CD4-positive, alpha-beta T cell treated with Interleukin-15 for 4 hours (primary cell): ENCODE measurements at regions not wholly inside any gene's neighbourhood (a gene's known extent, or its start where the extent isn't known, plus 50 kb on each side); places are given as distances from the start of the nearest gene placed in this dataset.

Experiments used
- DNase-seq: peaks from one replicate; pipeline ENCODE4 v3.0.0-alpha.2; 2020; ENCODE audit warnings: low spot score

GRCh38 chr6:21648475-21649050 is 55.0 kb downstream of the SOX4 start:
- DNase-seq = no peak

GRCh38 chr6:21653323-21653722 is 59.8 kb downstream of the SOX4 start:
- DNase-seq = no peak

DNA sequence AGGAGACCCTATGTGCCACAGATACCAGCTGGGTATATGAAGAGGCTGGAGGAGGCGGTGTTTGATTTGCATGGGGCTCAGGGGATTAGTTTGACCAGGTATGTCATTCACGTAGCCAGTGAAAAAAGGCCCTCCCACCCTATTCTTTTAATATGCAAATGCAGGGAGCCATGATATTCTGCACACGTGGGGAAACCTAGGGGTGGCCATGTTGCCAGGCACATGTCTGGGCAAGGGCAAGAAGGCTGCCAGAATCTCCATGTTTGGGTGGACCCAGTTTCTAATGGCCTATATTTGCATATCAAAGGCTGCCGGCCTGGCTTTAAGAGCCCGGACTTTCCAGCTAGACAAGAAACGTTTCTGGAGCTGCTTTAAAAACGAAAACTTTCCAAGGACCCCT is 60.4 kb downstream of the SOX4 start:
- DNase-seq = no peak

GRCh38 chr6:21654361-21654760 is 60.8 kb downstream of the SOX4 start:
- no peak for DNase-seq

- no peak for DNase-seq
These were observed 70.4 kb downstream of the SOX4 start for GRCh38 chr6:21663966-21664313.

- no peak for DNase-seq
These were observed 71.0 kb downstream of the SOX4 start for GRCh38 chr6:21664314-21665109.

- no peak for DNase-seq
These were observed 71.5 kb downstream of the SOX4 start for GRCh38 chr6:21665110-21665391.

DNA sequence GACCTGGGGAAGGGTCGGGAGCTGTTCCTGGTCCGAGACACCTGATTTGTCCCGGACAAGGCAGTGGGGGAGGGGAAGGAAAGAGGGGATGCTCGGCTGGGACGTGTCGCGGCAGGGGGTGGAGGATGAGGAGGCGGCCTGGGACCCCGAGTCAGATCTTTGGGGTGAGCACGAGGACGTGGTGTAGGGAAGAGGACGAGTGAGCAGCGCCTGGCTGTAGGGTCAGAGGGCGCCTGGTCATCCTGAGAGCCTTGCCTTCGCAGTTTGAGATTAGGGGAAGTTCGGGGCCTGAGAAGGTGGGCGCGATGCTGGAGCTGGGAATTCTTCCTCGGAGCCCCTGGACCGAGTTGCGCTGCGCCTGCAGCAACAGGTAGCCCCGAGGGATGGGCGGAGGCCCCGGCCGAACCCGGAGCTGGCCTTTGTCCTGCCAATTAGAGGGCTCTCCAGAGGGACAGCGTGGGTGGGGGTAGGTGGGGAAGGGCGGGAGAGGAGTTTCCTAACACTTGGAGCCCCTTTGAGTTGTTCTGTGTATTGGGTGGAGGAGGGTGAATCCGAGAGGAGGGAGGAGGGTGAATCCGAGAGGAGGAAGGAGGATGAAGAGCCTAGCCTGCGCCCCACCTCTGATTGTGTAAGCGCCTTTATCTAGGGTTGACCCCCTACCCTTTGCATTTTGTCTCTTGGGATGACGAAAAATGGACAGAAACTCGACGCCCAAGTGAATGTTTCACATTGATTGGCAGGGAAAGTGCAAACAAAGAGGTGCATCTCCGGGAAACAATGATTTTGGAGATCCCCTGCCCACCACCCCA is 72.0 kb downstream of the SOX4 start:
- DNase-seq = no peak

GRCh38 chr6:21666201-21666691 is 72.7 kb downstream of the SOX4 start:
- DNase-seq = no peak

- DNase-seq = no peak
These were observed 73.5 kb downstream of the SOX4 start for GRCh38 chr6:21666853-21667681.

DNA sequence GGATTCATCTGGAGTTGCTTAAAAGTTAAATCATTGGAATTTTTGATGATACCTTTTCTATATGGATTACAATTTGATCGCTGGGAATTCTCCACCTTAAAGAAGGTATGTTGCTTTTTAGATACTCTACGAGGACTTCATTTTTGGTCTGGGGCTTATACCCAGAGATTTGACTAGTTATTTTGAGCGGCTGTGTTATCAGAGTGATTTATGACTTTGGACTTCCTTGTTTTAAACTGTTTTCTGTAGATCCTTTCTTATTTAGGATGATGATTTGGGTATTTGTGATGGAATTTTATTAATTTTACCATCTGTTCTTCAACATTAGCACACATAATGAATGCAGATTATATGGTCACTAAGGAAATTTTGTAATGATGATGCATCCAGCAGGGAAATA is 75.2 kb downstream of the SOX4 start:
- DNase-seq = no peak

GRCh38 chr6:21676769-21677168 is 83.2 kb downstream of the SOX4 start:
- no peak for DNase-seq

DNA sequence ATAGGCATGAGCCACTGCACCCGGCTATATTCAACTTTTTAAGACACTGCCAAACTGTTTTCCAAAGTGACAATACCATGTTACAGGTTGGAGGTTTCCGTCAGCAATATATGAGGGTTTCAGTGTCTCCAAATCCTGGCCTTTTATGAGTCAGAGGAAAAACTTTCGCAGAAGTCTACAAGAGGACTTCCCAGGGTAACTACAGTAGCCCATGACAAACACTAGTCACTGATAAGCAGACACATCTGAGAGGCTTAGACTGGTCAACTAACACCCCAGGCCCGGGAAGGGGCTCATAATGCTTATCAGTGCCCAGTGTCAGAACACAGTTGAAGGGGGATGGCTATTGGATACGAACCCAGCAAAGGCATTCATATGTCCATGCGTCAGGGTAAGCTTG is 85.4 kb downstream of the SOX4 start:
- no peak for DNase-seq

DNA sequence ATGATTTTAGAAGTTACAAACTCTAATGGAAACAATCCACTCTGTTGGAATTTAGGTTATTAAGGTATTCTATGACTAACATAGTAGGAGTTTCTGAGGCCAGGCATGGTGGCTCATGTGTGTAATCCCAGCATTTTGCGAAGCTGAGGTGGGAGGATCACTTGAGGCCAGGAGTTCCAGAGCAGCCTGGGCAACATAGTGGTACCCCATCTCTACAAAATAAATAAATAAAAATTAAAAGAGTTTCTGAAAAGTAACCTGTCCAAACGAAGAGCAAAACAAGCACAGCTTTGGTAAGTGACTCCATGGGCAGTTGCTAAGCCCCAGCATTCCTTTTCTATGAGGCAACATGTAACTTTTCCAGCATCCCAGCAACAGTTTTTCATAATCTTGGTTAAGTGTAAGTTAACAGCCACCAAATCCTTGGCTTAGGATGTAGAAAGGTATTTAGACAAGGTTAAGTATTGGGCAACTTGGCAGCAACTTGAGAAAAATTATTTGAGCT is 86.3 kb downstream of the SOX4 start:
- no peak for DNase-seq

GRCh38 chr6:21680611-21681010 is 87.1 kb downstream of the SOX4 start:
- no peak for DNase-seq

DNA sequence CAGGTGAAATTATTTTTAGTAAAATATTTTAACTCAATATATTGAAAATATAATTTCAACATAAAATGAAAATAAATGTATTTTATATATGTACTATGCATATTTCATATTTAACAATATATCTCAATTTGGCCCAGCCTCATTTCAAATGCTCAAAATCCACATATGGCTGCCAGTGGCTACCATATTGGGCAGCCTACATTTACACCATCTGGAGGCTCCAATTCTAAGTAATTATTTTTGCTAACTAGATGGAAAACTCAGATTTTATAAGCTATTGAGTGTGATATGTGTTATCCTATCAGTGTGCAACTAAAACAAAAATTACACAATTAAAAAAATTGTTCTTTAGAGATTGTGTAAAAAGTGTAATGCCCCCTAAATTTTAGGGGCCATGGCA is 96.9 kb downstream of the SOX4 start:
- DNase-seq = no peak

DNA sequence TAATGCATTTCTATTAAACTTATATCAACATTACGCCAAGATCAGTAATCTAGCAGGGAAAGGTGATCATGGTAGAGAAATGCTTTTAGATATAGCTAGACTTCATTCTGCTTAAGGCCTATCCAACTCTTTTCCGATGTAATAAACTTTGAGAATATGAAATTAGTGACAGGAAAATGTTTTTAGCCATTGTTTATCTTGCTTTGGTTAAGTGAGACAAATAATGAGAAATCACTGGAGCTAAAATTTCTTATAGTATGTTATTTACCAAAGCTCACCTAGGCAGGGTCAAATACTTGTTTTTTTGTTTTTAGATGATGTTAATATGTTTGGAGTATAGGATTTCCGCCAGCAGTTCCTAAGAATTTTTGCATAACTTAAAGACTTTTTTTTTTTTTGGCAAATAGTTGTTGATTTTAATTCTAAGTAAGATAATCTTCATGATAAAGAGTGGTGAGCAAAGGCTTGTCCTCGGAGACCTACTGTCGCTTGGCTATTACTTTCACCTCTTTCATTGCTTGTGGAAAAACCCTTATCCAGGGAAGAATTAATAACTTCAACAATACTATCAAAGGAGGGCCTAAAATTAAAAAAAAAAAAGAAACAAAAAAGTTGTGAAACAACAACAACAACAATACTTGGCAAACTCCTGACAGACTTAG is 98.3 kb downstream of the SOX4 start:
- no peak for DNase-seq

DNA sequence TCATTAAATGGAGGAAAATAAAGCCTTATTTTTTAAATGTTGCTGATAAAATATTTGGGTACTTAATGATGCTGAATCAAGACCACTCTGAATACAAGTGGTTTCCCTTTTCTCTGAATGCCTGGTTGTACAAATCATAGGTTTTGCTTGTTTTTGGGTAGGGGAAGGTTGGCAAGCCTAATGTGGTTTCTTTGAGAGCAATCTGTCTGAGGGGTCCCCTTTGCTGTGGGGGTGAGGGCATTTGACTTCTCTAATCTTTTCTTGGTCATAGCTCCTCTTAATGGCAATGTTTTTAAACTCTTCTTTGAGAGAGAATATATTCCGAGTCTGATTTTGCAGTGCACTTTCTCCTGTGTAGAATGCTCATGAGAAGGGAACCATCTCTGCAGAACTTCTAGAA is 99.2 kb downstream of the SOX4 start:
- no peak for DNase-seq

GRCh38 chr6:21694168-21694567 is 100.6 kb downstream of the SOX4 start:
- DNase-seq = no peak

DNA sequence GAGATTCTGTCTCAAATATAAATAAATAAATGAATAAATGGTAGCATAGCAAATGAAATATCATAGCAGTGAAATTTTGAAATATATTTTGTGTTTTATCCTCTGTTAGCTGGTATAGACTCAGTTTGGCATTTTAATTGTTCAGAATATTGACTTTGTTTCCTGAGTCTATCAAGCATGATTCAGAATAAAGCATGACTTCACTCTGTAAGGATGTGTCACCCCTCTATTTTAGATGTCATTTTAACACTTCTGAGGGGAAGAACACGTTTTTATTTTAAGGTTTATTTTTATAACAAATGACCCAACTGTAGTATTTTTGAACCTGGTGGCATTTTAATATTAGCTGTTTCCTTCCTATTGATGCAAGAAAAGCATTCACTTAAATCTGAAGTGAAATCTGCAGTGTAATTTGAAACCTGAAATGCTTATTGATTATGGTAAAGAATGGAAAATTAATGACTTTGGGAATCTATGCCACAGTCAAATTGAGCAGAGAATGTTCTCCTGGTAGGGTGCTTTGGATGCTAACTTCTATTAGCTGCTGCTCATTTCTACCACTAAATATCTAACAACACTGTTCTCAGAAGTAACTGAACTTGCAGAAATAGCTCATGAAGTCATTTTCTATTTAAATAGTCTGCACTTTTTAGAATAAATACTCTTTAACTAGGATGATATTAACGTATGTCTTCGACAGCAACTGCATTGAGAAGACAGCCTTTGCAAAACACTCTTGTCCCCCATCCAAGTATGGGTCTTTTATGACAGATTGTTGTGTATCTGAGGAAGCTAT is 114.2 kb downstream of the SOX4 start:
- no peak for DNase-seq

- DNase-seq = no peak
These were observed 114.7 kb downstream of the SOX4 start for GRCh38 chr6:21708320-21708580.
